GM23248 (cell line): ENCODE measurements at regions not wholly inside any gene's neighbourhood (a gene's known extent, or its start where the extent isn't known, plus 50 kb on each side); places are given as distances from the start of the nearest gene placed in this dataset.

Experiments
- DNase-seq: peaks from one replicate; pipeline ENCODE4 v3.0.0-alpha.2; 2015
- H2AFZ ChIP-seq: fragments of 200-600 bp; sonication (generic); 2 replicates; pipeline ENCODE4 v1.6.1; 2016; ENCODE audit warnings: antibody characterized with exemption
- H3F3A ChIP-seq: fragments of 200-600 bp; sonication (generic); 2 replicates; pipeline ENCODE4 v1.6.1; 2016; ENCODE audit warnings: mild to moderate bottlenecking, antibody characterized with exemption, mixed run types; ENCODE audit not compliant: insufficient read depth
- H3K27ac ChIP-seq: fragments of 200-600 bp; sonication (generic); 2 replicates; pipeline ENCODE4 v1.5.1; 2016; ENCODE audit warnings: mild to moderate bottlenecking
- H3K27me3 ChIP-seq: fragments of 200-600 bp; sonication (generic); replicated peaks from 2 replicates; pipeline ENCODE4 v1.6.1; 2016; ENCODE audit warnings: mild to moderate bottlenecking; ENCODE audit not compliant: insufficient read depth
- H3K36me3 ChIP-seq: fragments of 200-600 bp; sonication (generic); 2 replicates; pipeline ENCODE4 v1.6.1; 2016; ENCODE audit warnings: low read depth, mild to moderate bottlenecking
- H3K4me1 ChIP-seq: fragments of 200-600 bp; sonication (generic); 2 replicates; pipeline ENCODE4 v1.6.1; 2016; ENCODE audit warnings: mild to moderate bottlenecking; ENCODE audit not compliant: insufficient read depth
- H3K4me2 ChIP-seq: fragments of 200-600 bp; sonication (generic); one replicate; pipeline ENCODE4 v1.6.1; 2016; ENCODE audit warnings: mild to moderate bottlenecking; ENCODE audit not compliant: unreplicated experiment
- H3K4me3 ChIP-seq: fragments of 200-600 bp; sonication (generic); 2 replicates; pipeline ENCODE4 v1.5.1; 2016; ENCODE audit warnings: mild to moderate bottlenecking
- H3K79me2 ChIP-seq: fragments of 200-600 bp; sonication (generic); 2 replicates; pipeline ENCODE4 v1.6.1; 2016; ENCODE audit warnings: mild to moderate bottlenecking; ENCODE audit not compliant: insufficient read depth
- H3K9ac ChIP-seq: fragments of 200-600 bp; sonication (generic); 2 replicates; pipeline ENCODE4 v1.6.1; 2016; ENCODE audit warnings: mild to moderate bottlenecking
- H3K9me2 ChIP-seq: fragments of 200-600 bp; sonication (generic); 2 replicates; pipeline ENCODE4 v1.6.1; 2016; ENCODE audit warnings: mixed run types, mild to moderate bottlenecking, moderate library complexity; ENCODE audit not compliant: insufficient read depth
- H3K9me3 ChIP-seq: fragments of 200-600 bp; sonication (generic); one replicate; pipeline ENCODE4 v1.6.1; 2017; ENCODE audit warnings: low read depth
- H4K20me1 ChIP-seq: fragments of 200-600 bp; sonication (generic); 2 replicates; pipeline ENCODE4 v1.6.0; 2016; ENCODE audit not compliant: insufficient read depth
- EZH2 ChIP-seq: fragments of 200-600 bp; sonication (generic); IDR thresholded peaks from 2 replicates; pipeline ENCODE4 v1.6.1; 2018; ENCODE audit warnings: antibody characterized with exemption, mild to moderate bottlenecking; ENCODE audit not compliant: insufficient read depth, poor library complexity, severe bottlenecking
- EZH2phosphoT487 ChIP-seq: fragments of 200-600 bp; sonication (generic); IDR thresholded peaks from 2 replicates; pipeline ENCODE4 v1.6.1; 2018; ENCODE audit warnings: antibody characterized with exemption, moderate library complexity, mild to moderate bottlenecking, low read depth; ENCODE audit not compliant: insufficient read depth
- WGBS, 2 experiments: methylation state at CpG; one replicate each; pipeline ENCODE4 v1.1.6; 2015 to 2017; ENCODE audit warnings: low lambda C conversion rate in 2 of 2, low coverage in 1 of 2; ENCODE audit errors: missing lambda C conversion rate in 2 of 2; 5-methylcytosine and 5-hydroxymethylcytosine counted together
- in situ Hi-C: fragments of 300-500 bp; cut with MboI; formaldehyde crosslinking; loops from 2 replicates; pipeline ENCODE4 v1.15.0; 2020

DNA sequence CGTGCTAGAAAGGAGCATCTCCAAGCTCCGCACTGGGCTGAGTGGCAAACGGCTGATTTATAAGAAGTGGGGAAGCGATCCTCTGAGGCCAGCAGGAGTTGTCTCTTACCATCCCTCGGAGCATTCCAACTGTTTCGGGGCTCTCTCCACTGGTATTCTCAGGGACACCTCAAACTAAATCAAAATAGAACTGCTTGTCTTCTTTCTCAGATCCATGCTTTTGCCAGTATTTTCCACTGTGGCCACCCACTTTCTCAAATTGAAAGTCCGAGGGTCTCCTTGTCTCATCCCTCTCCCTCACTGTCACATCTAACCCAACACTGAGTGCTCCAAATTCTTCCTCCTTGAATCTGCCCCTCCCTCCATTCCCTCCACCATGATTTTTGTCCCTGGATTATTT lies 83.2 kb upstream of the LEP start:
- Histone ChIP-seq H4K20me1 (no peaks in the 10 kb centered on the region), H3K9ac (no peak overlapping the region), H2AFZ (no peak overlapping the region), H3K4me2 (no peak overlapping the region), H3K27ac (no peak overlapping the region), H3K9me2 (no peaks in the 10 kb centered on the region), H3K9me3 (no peaks in the 10 kb centered on the region), H3K4me3 (no peak overlapping the region), H3K4me1 (no peaks in the 10 kb centered on the region), H3K36me3 (no peaks in the 10 kb centered on the region), H3K27me3 (peaks cover 11% of the 10 kb centered on the region; the same call in 1 of the 2 replicates), H3F3A (no peaks in the 10 kb centered on the region), H3K79me2 (no peaks in the 10 kb centered on the region)
- DNase-seq: no peak
- 48 to 49% methylated on average over 7 of the region's 7 CpGs for WGBS, 2 experiments
- TF ChIP-seq EZH2phosphoT487 (no peak), EZH2 (no peak)
- in situ Hi-C loops: no loop called here

DNA sequence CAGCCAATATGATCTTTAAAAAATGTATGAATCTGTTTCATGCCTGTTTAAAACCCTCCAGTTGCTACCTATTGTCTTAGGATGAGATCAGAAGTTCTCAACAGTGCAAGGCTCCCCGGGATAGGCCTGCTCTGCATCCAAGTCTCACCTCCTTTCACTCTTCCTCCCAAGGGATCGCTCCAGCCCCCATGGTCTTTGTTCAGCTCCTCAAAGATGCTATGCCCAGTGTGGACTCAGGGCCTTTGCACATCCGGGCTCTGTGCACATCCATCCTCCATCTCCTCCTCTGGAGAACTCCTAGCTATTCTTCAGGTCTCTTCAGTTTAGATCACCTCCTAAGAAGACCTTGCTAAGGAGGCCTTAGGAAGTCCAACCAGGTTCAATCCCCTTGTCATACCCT lies 82.7 kb upstream of the LEP start:
- no peak for DNase-seq
- Histone ChIP-seq H3K36me3 (no peaks in the 10 kb centered on the region), H3K27ac (no peak overlapping the region), H3F3A (no peaks in the 10 kb centered on the region), H3K79me2 (no peaks in the 10 kb centered on the region), H2AFZ (no peak overlapping the region), H3K4me3 (no peak overlapping the region), H3K9me3 (no peaks in the 10 kb centered on the region), H4K20me1 (no peaks in the 10 kb centered on the region), H3K9ac (no peak overlapping the region), H3K27me3 (peaks cover 11% of the 10 kb centered on the region; the same call in 1 of the 2 replicates), H3K4me2 (no peak overlapping the region), H3K4me1 (no peaks in the 10 kb centered on the region), H3K9me2 (no peaks in the 10 kb centered on the region)
- in situ Hi-C loops: no loop called here
- WGBS, 2 experiments: 49 to 62% methylated on average over 3 of the region's 3 CpGs
- TF ChIP-seq EZH2phosphoT487 (no peak), EZH2 (no peak)

DNA sequence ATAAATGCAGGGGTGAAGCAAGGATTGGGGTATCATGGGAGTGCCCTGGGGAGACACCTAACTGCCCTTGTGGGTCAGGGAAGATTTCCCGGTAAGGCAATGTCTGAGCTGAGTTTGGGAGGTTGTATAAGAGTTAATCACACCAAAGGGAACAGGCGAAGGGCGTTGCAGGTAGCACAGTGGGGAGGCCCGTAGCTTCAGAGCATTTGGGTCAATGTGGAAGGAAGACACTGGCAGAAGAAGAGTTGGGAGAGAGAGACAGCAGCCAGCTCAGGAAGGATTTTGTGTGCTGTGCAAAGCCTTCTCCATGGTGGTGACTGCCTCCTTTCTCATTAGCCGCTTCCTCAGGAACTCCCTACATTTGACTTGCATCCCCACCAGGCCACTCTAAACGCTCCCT lies 80.8 kb upstream of the LEP start:
- H3K79me2 ChIP-seq: no peaks in the 10 kb centered on the region
- H3K36me3 ChIP-seq: no peaks in the 10 kb centered on the region
- no peak for DNase-seq
- no peaks in the 10 kb centered on the region for H3K9me3 ChIP-seq
- H3K27ac ChIP-seq: no peak overlapping the region
- no peak overlapping the region for H2AFZ ChIP-seq
- no peak overlapping the region for H3K4me3 ChIP-seq
- WGBS, 2 experiments: 54 to 57% methylated on average over 6 of the region's 6 CpGs
- peaks cover 9% of the 10 kb centered on the region for H3F3A ChIP-seq
- in situ Hi-C loops: no loop called here
- no peak overlapping the region for H3K4me2 ChIP-seq
- TF ChIP-seq EZH2 (no peak), EZH2phosphoT487 (no peak)
- H4K20me1 ChIP-seq: no peaks in the 10 kb centered on the region
- H3K9me2 ChIP-seq: no peaks in the 10 kb centered on the region
- peaks cover 15% of the 10 kb centered on the region for H3K4me1 ChIP-seq
- peaks cover 11% of the 10 kb centered on the region; the same call in 1 of the 2 replicates for H3K27me3 ChIP-seq
- no peak overlapping the region for H3K9ac ChIP-seq

DNA sequence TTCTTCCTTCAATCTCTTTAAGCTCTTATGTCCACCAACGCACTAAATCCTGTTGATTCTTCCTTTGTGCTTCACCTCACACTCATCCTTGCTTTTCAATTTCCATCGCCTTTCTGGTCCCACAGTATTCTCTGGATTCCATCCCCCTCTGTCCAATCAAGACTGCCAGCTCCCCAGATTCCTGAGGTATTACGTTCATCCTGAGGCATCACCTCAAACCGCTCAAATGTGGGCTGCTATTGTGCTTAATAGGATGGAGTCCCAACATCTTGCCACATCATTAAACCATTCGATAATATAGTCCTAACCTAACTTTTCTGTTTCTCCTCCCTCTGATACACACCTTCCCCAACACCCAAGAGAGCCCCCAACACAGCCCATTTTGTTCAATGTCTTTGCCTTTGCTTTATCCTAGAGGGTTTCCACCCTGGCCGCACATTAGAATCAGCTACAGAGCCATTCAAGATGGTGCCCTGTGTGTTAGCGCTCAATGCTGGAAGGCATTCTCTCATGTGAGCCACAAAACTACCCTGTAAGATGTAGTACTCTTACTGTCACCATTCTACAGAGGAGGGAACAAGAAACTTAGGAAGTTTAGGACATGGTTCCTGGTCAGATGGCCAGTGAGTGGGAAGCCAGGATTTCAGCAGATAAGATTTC lies 79.5 kb upstream of the LEP start:
- Histone ChIP-seq H3K9ac (no peak overlapping the region), H3K9me3 (no peaks in the 10 kb centered on the region), H3K27me3 (peaks cover 11% of the 10 kb centered on the region; the same call in 1 of the 2 replicates), H3K79me2 (no peaks in the 10 kb centered on the region), H3F3A (peaks cover 12% of the 10 kb centered on the region), H3K27ac (no peak overlapping the region), H3K4me2 (no peak overlapping the region), H3K9me2 (no peaks in the 10 kb centered on the region), H3K4me1 (peaks cover 15% of the 10 kb centered on the region), H4K20me1 (no peaks in the 10 kb centered on the region), H3K4me3 (no peak overlapping the region), H2AFZ (no peak overlapping the region), H3K36me3 (no peaks in the 10 kb centered on the region)
- 70 to 77% methylated on average over 7 of the region's 7 CpGs for WGBS, 2 experiments
- peak; percentile 42 for DNase-seq
- in situ Hi-C loops: no loop called here
- TF ChIP-seq EZH2phosphoT487: no peak
- TF ChIP-seq EZH2: no peak

DNA sequence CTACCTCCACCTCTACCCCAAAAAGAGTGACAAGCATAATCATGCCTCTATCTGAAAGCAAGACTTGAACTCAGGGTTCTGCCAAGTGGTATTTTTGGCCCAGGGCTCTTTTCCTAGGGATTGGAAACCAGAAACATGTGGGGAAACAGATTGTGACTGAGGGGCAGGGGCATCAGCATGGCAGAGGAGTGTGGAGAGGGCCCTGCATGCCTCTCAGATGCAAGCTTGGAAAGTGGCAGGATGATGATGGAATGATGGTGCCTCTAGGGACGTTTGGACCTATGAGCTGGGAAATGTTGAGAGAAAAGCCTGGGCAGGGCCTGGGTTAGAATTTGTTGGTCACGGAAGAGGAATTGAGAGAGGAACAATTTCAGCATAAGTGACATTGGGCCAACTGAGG lies 78.4 kb upstream of the LEP start:
- peaks cover 21% of the 10 kb centered on the region for H3K4me1 ChIP-seq
- no peak overlapping the region for H3K4me3 ChIP-seq
- peaks cover 8% of the 10 kb centered on the region; the same call in 1 of the 2 replicates for H3K27me3 ChIP-seq
- H3K79me2 ChIP-seq: no peaks in the 10 kb centered on the region
- 65 to 82% methylated on average over 2 of the region's 2 CpGs for WGBS, 2 experiments
- in situ Hi-C loops: no loop called here
- no peaks in the 10 kb centered on the region for H4K20me1 ChIP-seq
- H3K9ac ChIP-seq: no peak overlapping the region
- H3K9me2 ChIP-seq: no peaks in the 10 kb centered on the region
- TF ChIP-seq EZH2: no peak
- TF ChIP-seq EZH2phosphoT487: no peak
- no peaks in the 10 kb centered on the region for H3K36me3 ChIP-seq
- H3K27ac ChIP-seq: no peak overlapping the region
- no peak overlapping the region for H2AFZ ChIP-seq
- no peaks in the 10 kb centered on the region for H3K9me3 ChIP-seq
- H3K4me2 ChIP-seq: no peak overlapping the region
- H3F3A ChIP-seq: peaks cover 12% of the 10 kb centered on the region
- DNase-seq: no peak
